Stimulated activated CD4-positive, alpha-beta T cell treated with anti-CD3 and anti-CD28 coated beads, Interleukin-12 subunit alpha, Interleukin-12 subunit beta, amount 100 ng/mL, for 48 hours (primary cell): ENCODE measurements at regions not wholly inside any gene's neighbourhood (a gene's known extent, or its start where the extent isn't known, plus 50 kb on each side); places are given as distances from the start of the nearest gene placed in this dataset.
A peak's percentile ranks its signal among the peaks of the same experiment; 100 is the strongest.

Source experiments
- DNase-seq, 3 donors: peaks; one replicate each; pipeline ENCODE4 v3.0.0-alpha.2; 2020; ENCODE audit warnings: low read depth in 2 of 3, low spot score in 1 of 3

- no peak for DNase-seq
Observed at GRCh38 chr1:175829845-175830244, 86.5 kb upstream of the TNR start.

- DNase-seq = no peak
Observed at GRCh38 chr1:175826705-175827104, 83.3 kb upstream of the TNR start.

- peak; percentile 1 to 8 (median 4) for DNase-seq
Observed at GRCh38 chr1:175824079-175824478, 80.7 kb upstream of the TNR start.

GRCh38 chr1:175823406-175823805 is 80.0 kb upstream of the TNR start:
- DNase-seq = no peak

GRCh38 chr1:175822580-175822979 is 79.2 kb upstream of the TNR start:
- DNase-seq = no peak

- no peak for DNase-seq
Observed at GRCh38 chr1:175820456-175821025, 77.1 kb upstream of the TNR start.

- no peak for DNase-seq
Observed at GRCh38 chr1:175818929-175819328, 75.5 kb upstream of the TNR start.

- DNase-seq = no peak
Observed at GRCh38 chr1:175817445-175817844, 74.0 kb upstream of the TNR start.

GRCh38 chr1:175814885-175815284 is 71.5 kb upstream of the TNR start:
- DNase-seq = no peak

- DNase-seq = no peak
Observed at GRCh38 chr1:175812936-175813335, 69.5 kb upstream of the TNR start.

GRCh38 chr1:175810305-175810704 is 66.9 kb upstream of the TNR start:
- no peak for DNase-seq

GRCh38 chr1:175808999-175809398 is 65.6 kb upstream of the TNR start:
- DNase-seq = no peak

GRCh38 chr1:175808573-175808972 is 65.2 kb upstream of the TNR start:
- DNase-seq = no peak

- no peak for DNase-seq
Observed at GRCh38 chr1:175804561-175804960, 61.2 kb upstream of the TNR start.

GRCh38 chr1:175803413-175803812 is 60.0 kb upstream of the TNR start:
- no peak for DNase-seq

GRCh38 chr1:175802407-175803123 is 59.2 kb upstream of the TNR start:
- no peak for DNase-seq

GRCh38 chr1:175801979-175802378 is 58.6 kb upstream of the TNR start:
- DNase-seq = no peak

GRCh38 chr1:175797576-175797975 is 54.2 kb upstream of the TNR start:
- no peak for DNase-seq

GRCh38 chr1:175794586-175794985 is 51.2 kb upstream of the TNR start:
- DNase-seq = no peak

GRCh38 chr1:175793617-175794016 is 50.2 kb upstream of the TNR start:
- no peak for DNase-seq
